Left kidney (tissue), 1 donor: ENCODE measurements at regions not wholly inside any gene's neighbourhood (a gene's known extent, or its start where the extent isn't known, plus 50 kb on each side); places are given as distances from the start of the nearest gene placed in this dataset.

Experiments
- DNase-seq: peaks from one replicate; pipeline ENCODE4 v3.0.0-alpha.2; 2013

DNA sequence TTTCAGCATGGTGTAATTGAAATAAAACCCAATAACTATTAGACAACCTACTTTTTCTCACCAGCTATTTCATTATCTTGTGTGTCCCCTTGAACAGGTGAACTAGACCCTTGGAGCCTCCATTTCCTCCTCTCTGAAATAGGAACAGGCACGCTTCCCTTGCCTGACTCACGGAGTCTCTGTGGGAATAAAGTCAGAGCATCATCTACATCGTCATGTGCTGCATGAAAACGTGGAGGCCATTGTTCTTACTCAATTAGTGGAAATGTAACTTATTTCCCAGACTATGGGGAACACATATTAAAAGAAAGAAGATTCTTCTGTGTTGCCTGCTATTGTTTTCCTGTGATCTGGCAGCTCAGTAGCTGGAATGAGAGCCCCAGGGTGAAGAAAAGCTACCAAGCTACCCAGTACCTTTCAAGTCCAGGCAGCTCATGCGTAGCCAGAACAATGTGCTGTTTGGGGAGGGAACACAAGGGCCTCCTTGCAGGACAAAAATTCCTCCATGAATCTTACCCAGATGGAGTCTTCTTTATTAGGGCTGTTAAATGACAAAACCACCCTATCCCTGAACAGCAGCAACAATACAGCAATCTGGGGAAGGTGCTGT, 59.8 kb downstream of the SOX11 start:
- DNase-seq = no peak

GRCh38 chr2:5756272-5756671, 64.1 kb downstream of the SOX11 start:
- DNase-seq = peak; percentile 55

DNA sequence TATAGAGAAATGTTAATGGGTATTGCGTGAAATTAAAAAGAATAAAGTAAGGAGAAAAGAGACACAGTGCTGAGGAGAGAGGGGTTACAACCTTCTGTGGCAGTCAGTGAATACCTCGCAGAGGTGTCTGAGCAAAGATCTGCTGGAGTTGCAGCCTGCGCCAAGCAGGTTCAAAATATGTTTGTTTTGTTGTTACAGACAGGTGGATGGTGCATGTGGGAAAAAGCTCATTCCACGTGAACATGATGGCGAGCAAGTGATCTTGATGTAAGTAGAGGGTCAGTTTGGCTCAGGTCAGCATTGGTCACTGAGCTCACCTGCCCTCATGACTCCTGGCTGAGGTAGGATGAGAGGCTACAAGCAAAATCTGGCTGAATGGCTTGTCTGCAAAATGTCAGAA, 66.2 kb downstream of the SOX11 start:
- no peak for DNase-seq

- no peak for DNase-seq
Observed at GRCh38 chr2:5759949-5760348, 67.8 kb downstream of the SOX11 start.

DNA sequence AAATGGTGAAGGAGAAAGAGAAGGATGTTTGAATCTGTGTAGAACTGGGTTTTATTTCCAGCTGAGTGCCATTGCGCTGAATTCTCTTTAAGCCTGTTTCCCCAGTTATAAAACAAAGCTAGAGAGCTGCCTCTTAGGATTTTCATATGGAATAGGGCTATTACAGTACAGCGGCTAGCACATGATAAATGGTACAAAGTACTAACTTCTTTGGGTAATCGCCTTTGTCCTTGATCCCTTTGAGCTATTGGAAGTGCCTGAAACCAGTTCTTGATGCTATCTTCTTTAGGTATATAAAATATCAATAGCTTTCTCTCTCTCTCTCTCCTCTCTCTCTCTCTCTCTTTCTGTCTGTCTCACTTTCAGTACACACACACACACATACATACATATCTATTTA, 71.3 kb downstream of the SOX11 start:
- DNase-seq = no peak

DNA sequence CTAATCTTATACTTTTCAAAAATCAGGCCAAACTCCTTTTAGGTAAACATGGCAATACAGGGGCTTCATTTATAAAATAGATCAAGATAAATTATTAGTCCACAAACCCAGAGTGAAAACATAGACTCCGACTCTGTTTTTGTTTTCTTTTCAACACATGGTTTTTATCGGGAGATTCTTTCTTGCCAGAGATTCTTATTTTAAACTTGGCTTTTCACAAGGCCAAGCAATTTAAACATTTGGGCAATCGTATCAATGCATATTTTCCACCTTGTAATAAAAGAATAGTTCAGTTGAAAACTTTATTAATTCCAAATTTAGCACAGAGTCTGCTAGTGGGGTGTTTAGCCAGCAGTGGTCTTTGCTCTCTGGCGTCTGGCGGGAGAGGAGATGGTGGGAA, 71.9 kb downstream of the SOX11 start:
- DNase-seq = no peak

- DNase-seq = no peak
Observed at GRCh38 chr2:5766056-5766455, 73.9 kb downstream of the SOX11 start.

DNA sequence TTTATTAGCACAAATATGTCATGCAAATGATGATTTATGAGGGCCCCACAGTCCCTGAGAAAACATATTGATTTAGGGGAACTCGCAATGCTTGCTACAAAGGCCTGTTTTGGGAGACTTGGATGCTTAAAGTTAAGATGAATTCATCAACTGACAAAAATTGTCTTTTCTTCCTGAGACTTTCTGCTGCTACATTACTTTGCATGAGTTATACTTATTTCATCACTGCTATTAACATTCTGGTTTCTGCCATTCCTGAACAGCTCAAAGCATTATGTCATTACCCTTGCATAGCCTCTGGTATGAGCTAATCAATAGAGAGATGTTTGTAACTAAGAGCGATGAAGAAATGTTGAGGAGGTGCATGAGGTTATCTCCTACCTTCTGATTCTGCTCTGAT, 74.4 kb downstream of the SOX11 start:
- no peak for DNase-seq

DNA sequence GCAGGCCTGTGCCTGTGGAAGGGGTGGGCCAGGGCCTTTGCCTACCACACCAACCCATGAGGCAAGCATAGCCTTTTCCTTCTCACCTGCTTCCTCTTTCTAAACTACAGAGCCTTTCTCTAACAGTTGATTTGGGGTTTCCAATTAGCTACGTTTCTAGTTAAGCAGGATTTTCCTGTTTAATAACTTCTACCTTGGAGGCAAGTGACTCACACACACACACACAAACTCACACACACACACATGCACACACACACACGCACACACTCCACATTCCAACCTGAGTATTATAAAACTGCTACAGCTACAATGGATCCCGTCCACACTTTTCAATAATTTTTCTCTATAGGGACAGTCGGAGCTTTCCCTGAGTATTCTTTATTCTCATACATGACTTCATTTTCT, 84.9 kb downstream of the SOX11 start:
- DNase-seq = peak; percentile 71

DNA sequence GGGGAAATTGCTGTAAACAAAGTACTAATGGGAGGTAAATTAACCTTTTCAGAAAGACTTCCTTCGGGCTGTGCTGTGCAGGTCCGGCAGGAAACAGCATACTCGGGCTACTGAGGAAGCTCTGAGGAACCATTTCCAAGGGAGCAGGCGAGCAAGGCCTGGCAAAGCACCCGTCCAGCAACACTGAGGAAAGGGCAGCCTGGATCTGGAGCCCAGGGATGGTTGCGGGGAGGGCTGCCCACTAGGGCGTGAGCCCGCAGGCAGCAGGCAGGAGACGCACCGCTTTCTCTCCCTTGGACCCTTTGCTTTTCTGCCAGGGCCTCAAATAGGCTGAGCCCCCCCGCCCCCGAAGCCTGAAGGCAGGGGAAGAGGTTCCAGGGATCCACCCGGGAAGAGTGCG, 89.5 kb downstream of the SOX11 start:
- no peak for DNase-seq

DNA sequence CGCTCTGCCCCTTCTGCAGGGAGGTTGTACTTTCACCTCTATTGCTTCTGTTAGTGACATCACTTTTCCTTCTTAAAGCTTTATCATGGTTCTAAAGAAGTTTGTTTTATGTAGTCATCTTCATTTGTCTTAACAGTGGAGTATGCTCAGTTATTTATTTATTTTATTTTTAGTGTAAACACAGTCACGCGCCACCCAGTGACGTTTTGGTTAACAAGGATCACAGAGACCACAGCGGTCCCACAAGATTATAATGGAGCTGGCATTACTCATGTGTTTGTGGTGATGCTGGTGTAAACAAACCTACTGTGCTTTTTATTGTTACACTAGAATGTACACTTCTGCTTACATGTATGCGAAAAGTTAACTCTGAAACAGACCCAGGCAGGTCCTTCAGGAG, 89.9 kb downstream of the SOX11 start:
- DNase-seq = no peak

DNA sequence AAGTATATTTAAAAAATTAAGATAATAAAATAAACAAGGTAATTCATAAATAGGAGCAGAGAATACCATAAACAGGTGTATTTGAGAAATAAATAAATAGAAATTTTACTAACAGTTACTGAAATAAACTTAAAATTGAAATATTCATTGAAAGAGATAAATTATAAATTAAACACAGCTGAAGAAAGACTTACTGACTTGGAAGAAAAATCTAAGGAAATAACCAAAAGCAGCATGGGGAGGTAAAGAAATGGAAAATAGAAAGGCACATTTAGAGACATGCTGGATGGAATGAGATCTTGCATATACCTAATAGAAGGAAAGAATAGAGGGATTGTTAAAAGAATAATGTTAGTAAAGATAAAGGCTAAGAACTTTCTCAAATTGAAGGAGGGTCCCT, 96.3 kb downstream of the SOX11 start:
- no peak for DNase-seq

DNA sequence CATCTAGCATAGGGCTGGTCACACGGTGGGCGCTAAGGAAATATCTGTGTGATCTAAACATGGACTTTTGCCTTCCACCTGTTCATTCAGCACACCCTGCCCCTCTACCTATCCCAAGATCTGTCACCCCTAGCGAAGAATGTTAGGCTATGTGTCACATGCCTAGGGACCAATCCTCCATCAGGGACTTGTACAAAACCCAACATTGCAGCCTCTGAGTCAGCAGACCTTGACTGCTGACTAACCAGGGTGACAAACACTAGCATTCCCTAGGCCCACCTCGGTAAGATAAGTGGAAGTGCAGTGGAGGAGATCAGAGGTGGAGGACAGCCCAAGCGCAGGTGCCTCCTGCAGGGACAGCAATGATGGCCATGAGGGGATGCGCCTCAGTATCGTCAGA, 99.2 kb downstream of the SOX11 start:
- DNase-seq = no peak

GRCh38 chr2:5794012-5794411, 101.8 kb downstream of the SOX11 start:
- DNase-seq = no peak

GRCh38 chr2:5798084-5798483, 105.9 kb downstream of the SOX11 start:
- no peak for DNase-seq

GRCh38 chr2:5799348-5799747, 107.2 kb downstream of the SOX11 start:
- no peak for DNase-seq

DNA sequence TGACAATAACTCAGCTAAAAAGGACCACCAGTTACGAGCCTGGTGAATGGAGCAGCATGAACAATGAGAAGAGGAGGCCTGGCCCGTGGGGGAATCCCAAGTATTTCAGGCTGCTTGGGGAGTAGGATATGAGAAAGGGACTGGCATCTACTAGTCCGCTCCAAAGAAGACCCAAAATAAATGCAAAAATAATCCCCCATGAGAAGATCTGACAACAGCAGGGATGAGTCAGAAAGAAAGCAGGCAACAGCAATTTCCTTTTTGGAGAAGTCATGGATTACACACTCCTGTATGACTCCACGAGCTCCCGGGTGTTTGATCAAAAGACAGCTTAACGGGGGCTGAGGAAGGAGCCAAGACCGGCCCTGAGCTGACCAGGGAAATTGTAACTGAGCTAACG, 111.4 kb downstream of the SOX11 start:
- DNase-seq = no peak

DNA sequence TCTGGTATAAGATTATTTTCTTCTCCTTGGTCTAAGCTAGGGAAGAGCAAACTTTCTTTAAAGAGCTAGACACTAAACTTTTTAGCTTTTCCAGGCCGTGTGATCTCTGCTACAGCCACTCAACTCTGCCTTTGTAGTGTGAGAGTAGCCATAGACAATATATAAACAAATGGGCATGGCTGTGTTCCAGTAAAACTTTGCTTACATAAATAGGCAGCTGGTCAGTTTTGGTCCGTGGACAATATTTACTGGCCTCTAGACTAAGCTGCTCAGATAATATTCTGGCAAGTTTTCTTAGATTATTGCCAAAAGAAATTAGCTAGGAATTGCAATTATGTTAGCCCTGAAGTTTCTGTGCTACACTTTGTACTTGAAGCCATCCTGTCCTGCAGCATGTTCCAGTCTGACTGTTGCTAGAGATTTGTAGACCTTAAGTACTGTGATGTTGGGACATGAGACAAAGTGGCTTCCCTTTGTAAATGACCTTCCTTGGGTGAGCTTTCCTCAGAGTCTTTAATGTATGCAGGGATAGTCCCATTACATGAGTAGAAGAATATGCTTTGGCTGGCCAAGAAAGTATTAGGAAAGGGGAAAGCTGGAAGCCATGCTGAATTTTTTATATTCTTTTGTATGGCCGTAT, 126.9 kb downstream of the SOX11 start:
- DNase-seq = no peak

DNA sequence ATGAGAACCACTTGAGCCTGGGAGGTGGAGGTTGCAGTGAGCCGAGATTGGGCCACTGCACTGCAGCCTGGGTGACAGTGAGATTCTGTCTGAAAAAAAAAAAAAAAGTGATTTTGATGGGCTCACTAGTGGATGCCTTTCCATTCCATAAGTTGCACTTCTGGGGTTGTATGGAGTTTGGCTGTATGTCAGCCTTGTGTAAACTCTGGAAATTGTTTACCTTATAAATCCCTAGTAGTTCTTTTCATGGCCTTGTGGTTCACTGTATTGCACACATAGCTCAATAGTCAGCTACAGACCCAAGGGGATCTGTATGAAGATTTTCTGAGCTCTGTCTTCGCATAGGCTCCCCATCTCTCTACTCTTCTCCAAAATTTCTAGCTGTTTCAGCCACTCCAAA, 131.9 kb downstream of the SOX11 start:
- no peak for DNase-seq

DNA sequence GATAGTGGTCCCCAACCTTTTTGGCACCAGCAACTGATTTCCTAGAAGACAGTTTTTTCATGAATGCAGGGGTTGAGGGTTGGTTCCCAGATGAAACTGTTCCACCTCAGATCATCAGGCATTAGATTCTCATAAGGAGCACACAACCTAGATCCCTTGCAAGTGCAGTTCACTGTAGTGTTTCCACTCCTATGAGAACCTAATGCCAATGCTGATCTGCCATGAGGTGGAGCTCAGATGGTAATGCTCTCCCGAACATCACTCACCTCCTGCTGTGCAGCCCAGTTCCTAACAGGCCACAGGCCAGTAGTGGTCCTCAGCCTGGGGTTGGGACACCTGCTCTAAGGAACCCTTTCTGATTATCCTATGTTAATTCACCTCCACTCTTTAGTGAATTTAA, 133.5 kb downstream of the SOX11 start:
- DNase-seq = no peak

GRCh38 chr2:5826979-5827655, 134.9 kb downstream of the SOX11 start:
- DNase-seq = no peak

DNA sequence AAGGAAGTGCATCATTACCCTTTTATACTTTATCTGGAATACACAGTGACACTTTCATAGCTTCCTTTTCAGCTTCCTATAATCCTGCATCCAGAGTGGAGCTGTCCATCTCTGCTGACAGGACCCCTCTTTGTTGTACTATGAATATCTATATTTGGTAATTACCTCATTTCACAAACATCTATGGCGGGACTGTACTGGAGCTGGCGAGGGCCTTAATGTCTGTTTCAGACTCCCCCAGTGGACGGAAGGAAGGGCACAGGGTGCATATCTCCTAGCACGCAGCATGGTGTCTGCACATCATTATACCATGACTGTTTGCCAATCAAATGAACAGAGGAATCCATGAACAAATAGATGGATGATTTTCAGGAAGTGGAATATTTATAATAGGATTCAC, 142.3 kb downstream of the SOX11 start:
- no peak for DNase-seq

DNA sequence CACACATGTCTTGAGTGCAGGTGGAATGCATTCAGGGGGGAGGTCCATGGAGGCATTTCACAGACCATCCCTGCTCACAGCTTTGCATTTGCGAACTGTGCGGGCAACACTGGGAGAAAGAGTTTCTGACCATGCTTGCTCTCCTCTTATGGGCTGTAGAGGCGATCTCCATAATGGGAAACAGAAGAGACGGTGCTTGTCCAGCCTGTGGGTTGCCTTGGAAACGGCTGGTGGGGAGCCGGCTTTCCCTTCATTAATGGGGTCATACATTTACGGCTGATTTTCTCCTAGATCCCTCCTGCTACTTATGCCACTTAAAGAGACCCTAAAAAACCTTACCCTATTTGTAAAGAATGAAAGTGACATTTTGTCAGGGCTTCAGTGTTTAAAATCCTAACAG, 147.4 kb downstream of the SOX11 start:
- no peak for DNase-seq

DNA sequence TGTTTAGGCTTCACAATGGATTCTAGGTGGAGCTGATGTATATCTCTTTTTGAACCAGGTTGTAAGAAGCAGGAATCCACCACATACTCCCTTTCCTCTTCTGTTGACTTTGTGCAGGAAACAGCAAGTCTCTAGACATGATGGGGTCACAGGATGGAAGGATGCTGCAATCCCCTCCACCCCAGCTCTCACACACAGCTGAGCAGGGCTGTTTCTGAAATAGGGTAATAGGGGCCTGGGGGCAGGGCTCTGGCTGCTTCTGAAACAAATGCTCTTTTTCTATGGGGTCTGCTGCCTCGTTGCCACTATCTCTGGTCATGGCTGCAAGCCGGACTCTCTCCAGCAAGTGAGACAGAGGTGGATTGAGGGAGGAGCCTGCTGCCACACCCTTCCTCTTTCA, 148.9 kb downstream of the SOX11 start:
- DNase-seq = no peak
